Type B pancreatic cell (in vitro differentiated cells): ENCODE measurements at regions not wholly inside any gene's neighbourhood (a gene's known extent, or its start where the extent isn't known, plus 50 kb on each side); places are given as distances from the start of the nearest gene placed in this dataset.

ENCODE experiments used
- DNase-seq: peaks from one replicate; pipeline ENCODE4 v3.0.0; 2021; ENCODE audit warnings: mixed read lengths; ENCODE audit not compliant: unreplicated experiment; ENCODE audit errors: extremely low spot score
- H3K27ac Mint-ChIP-seq: 2 replicates; pipeline ENCODE4 v1.8.0; 2021; ENCODE audit warnings: mild to moderate bottlenecking, mixed read lengths
- H3K27me3 Mint-ChIP-seq: 2 replicates; pipeline ENCODE4 v1.8.0; 2021; ENCODE audit warnings: mixed read lengths
- H3K36me3 Mint-ChIP-seq: 2 replicates; pipeline ENCODE4 v1.8.0; 2021; ENCODE audit warnings: mixed read lengths
- H3K4me1 Mint-ChIP-seq: one replicate; pipeline ENCODE4 v1.8.0; 2021; ENCODE audit warnings: mixed read lengths; ENCODE audit not compliant: unreplicated experiment
- H3K4me3 Mint-ChIP-seq: 2 replicates; pipeline ENCODE4 v1.8.0; 2021; ENCODE audit warnings: mild to moderate bottlenecking, mixed read lengths
- H3K9me3 Mint-ChIP-seq: 2 replicates; pipeline ENCODE4 v1.8.0; 2021; ENCODE audit warnings: mixed read lengths
- CTCF ChIP-seq: fragments of 200-600 bp; sonication (generic); conservative IDR thresholded peaks from 2 replicates; pipeline ENCODE4 v1.5.0; 2021; ENCODE audit warnings: antibody characterized with exemption, mild to moderate bottlenecking

- no peak overlapping the region for H3K4me3 Mint-ChIP-seq
- peaks cover 7% of the 10 kb centered on the region for H3K9me3 Mint-ChIP-seq
- H3K27ac Mint-ChIP-seq, result no peak overlapping the region
- H3K36me3 Mint-ChIP-seq, result peaks cover 3% of the 10 kb centered on the region
- no peak for DNase-seq
- no peaks in the 10 kb centered on the region for H3K4me1 Mint-ChIP-seq
- peaks cover 48% of the 10 kb centered on the region for H3K27me3 Mint-ChIP-seq
- no peak for TF ChIP-seq CTCF
Measured at GRCh38 chr11:112856591-112856990, 104.6 kb upstream of the NCAM1 start.

GRCh38 chr11:112858289-112859023 lies 102.8 kb upstream of the NCAM1 start:
- no peaks in the 10 kb centered on the region for H3K4me1 Mint-ChIP-seq
- peaks cover 7% of the 10 kb centered on the region for H3K9me3 Mint-ChIP-seq
- peaks cover 3% of the 10 kb centered on the region for H3K36me3 Mint-ChIP-seq
- H3K4me3 Mint-ChIP-seq, result no peak overlapping the region
- no peak overlapping the region for H3K27ac Mint-ChIP-seq
- DNase-seq, result no peak
- peaks cover 41% of the 10 kb centered on the region for H3K27me3 Mint-ChIP-seq
- TF ChIP-seq CTCF, result no peak

GRCh38 chr11:112859787-112860186 lies 101.4 kb upstream of the NCAM1 start:
- H3K27me3 Mint-ChIP-seq, result peaks cover 47% of the 10 kb centered on the region
- H3K4me3 Mint-ChIP-seq, result no peak overlapping the region
- peaks cover 13% of the 10 kb centered on the region for H3K4me1 Mint-ChIP-seq
- no peak for TF ChIP-seq CTCF
- peaks cover 7% of the 10 kb centered on the region for H3K9me3 Mint-ChIP-seq
- H3K36me3 Mint-ChIP-seq, result peaks cover 3% of the 10 kb centered on the region
- no peak overlapping the region for H3K27ac Mint-ChIP-seq
- DNase-seq, result no peak

GRCh38 chr11:112861356-112861755 lies 99.9 kb upstream of the NCAM1 start:
- Mint-ChIP-seq H3K4me3 (no peak overlapping the region), H3K27me3 (peaks cover 40% of the 10 kb centered on the region), H3K9me3 (peaks cover 7% of the 10 kb centered on the region), H3K4me1 (peaks cover 13% of the 10 kb centered on the region), H3K27ac (no peak overlapping the region), H3K36me3 (peaks cover 3% of the 10 kb centered on the region)
- no peak for DNase-seq
- no peak for TF ChIP-seq CTCF

- Mint-ChIP-seq H3K9me3 (peaks cover 7% of the 10 kb centered on the region), H3K36me3 (peaks cover 3% of the 10 kb centered on the region), H3K4me1 (peaks cover 13% of the 10 kb centered on the region), H3K27me3 (peaks cover 27% of the 10 kb centered on the region), H3K27ac (no peak overlapping the region), H3K4me3 (no peak overlapping the region)
- TF ChIP-seq CTCF, result no peak
- DNase-seq, result no peak
Measured at GRCh38 chr11:112863305-112863704, 97.9 kb upstream of the NCAM1 start.
